ENCODE measurements at regions not wholly inside any gene's neighbourhood (a gene's known extent, or its start where the extent isn't known, plus 50 kb on each side); places are given as distances from the start of the nearest gene placed in this dataset.

DNA sequence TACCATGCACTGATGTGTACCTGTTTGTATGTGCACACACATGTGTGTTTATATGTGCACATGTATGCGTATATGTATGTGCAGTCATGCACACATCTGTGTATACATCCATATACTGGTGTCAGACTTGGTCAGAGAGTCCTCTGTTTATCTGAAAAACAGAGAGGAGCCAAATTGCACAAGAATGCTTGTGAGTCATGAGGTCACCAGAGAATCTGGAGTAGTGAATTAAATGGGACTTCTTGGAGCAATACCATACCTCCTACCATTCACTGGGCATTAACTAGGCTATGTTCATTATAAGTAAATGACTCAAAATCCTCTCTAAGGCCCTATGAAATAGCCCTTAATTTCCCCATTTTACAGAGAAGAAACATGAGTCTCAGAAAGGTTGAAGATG is 272.1 kb upstream of the C1orf87 start:
- intact Hi-C loops (cut with DNase I): no loop called here

DNA sequence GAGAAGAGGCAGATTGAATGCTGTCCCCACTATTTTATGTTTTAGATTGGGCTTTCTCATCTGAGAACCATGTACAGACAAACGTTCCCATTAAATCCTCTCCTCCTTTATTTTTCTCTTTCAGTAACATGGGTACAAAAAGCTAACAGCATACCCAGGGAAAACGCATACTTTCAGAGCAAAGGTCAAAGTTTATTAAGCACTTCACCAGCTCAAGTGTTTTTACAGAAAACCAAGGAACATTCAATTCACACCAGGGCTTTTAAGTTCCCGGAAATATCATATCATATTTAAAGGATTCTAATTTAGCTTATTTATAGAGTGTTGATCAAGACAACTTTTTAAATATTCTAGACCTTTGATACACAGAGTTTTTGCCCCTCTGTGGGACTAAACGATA is 271.5 kb upstream of the C1orf87 start:
- peak in 1 of 2 donors; percentile 75 for ATAC-seq
- H3K27ac ChIP-seq: no peak overlapping the region
- no peak overlapping the region for H3K4me3 ChIP-seq
- H3K9me3 ChIP-seq: no peaks in the 10 kb centered on the region
- no peaks in the 10 kb centered on the region for H3K4me1 ChIP-seq
- H3K36me3 ChIP-seq: no peaks in the 10 kb centered on the region
- intact Hi-C loops (cut with DNase I): no loop called here
- TF ChIP-seq, protein P1, sequence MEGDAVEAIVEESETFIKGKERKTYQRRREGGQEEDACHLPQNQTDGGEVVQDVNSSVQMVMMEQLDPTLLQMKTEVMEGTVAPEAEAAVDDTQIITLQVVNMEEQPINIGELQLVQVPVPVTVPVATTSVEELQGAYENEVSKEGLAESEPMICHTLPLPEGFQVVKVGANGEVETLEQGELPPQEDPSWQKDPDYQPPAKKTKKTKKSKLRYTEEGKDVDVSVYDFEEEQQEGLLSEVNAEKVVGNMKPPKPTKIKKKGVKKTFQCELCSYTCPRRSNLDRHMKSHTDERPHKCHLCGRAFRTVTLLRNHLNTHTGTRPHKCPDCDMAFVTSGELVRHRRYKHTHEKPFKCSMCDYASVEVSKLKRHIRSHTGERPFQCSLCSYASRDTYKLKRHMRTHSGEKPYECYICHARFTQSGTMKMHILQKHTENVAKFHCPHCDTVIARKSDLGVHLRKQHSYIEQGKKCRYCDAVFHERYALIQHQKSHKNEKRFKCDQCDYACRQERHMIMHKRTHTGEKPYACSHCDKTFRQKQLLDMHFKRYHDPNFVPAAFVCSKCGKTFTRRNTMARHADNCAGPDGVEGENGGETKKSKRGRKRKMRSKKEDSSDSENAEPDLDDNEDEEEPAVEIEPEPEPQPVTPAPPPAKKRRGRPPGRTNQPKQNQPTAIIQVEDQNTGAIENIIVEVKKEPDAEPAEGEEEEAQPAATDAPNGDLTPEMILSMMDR (IDR thresholded peaks at IDR 0.05): no peak
- DNase-seq: no peak
- no peaks in the 10 kb centered on the region for H3K27me3 ChIP-seq (ENCODE audit: low read depth)

More for the DNA sequence above, 272.1 kb upstream of the C1orf87 start:
- Histone ChIP-seq H3K9me3 (no peaks in the 10 kb centered on the region), H3K4me1 (no peaks in the 10 kb centered on the region), H3K27ac (no peak overlapping the region), H3K4me3 (no peak overlapping the region), H3K27me3 (ENCODE audit: low read depth) (no peaks in the 10 kb centered on the region), H3K36me3 (no peaks in the 10 kb centered on the region)
- TF ChIP-seq, protein P1 (IDR thresholded peaks at IDR 0.05): no peak
- DNase-seq (no peak), ATAC-seq (peak; percentile 32 to 35)

DNA sequence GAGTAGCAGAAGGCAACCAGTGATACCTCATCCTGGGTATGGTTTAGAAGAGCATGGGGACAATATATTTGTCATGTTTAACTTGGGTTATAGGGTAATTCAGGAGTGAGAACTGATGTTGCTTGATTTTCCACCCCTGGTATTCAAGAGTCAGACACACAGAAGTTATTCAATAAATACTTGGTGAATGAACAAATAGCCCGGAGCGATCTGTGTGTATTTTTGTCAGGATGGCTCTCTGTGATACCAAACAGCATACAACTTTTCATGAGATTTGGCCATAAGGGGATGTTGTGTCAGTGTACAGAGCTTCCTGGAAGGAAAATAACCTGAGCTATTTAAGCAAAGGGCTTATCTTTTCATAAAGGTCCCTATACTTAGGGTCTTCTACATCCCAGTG is 270.2 kb upstream of the C1orf87 start:
- TF ChIP-seq, protein P1 (IDR thresholded peaks at IDR 0.05): no peak
- no peak for ATAC-seq
- H3K27ac ChIP-seq: no peak overlapping the region
- intact Hi-C loops (cut with DNase I): no loop called here
- no peaks in the 10 kb centered on the region for H3K4me1 ChIP-seq
- no peaks in the 10 kb centered on the region for H3K9me3 ChIP-seq
- DNase-seq: no peak
- H3K4me3 ChIP-seq: no peak overlapping the region
- no peaks in the 10 kb centered on the region for H3K27me3 ChIP-seq (ENCODE audit: low read depth)
- H3K36me3 ChIP-seq: no peaks in the 10 kb centered on the region

DNA sequence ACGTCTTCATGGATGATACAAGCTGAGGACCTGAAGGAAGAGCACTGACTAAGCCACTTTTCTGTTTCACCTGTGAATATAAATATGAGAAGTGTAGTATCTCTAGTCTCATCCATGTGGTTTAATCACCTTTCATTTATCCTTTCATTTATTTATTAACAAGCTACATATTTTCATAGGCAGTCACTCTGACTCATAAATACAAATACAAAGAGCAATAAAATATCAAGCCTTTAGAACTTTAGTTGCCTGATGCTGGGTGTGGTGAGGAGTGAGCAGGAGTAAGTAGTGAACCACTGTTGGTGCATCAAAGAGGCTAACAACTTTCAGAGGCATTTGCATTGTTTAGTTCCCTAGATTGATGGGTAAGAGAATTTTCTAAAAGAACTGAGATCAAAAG is 269.0 kb upstream of the C1orf87 start:
- Histone ChIP-seq H3K4me1 (no peaks in the 10 kb centered on the region), H3K9me3 (no peaks in the 10 kb centered on the region), H3K4me3 (no peak overlapping the region), H3K27me3 (ENCODE audit: low read depth) (no peaks in the 10 kb centered on the region), H3K27ac (no peak overlapping the region), H3K36me3 (no peaks in the 10 kb centered on the region)
- DNase-seq: no peak
- intact Hi-C loops (cut with DNase I): no loop called here
- TF ChIP-seq, protein P1 (IDR thresholded peaks at IDR 0.05): no peak
- ATAC-seq: no peak

DNA sequence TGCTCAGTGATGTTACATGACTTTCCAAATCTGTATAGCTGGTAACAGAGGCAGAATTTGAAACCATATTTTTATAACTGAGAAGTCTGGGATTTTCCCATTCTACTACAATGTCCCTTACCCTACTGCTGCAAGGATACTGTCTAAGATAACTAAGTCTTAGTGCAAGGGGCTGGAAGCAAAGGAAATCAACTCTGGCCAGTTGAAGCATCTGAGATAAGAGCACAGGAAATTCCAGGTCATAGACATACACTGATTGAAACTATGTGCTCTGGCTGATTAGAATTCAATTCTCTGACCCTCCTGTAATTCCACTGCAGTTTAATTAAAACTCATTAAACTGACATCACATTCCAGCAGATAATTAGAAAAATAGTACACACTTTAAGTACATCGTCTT is 267.7 kb upstream of the C1orf87 start:
- TF ChIP-seq, protein P1 (IDR thresholded peaks at IDR 0.05): no peak
- ATAC-seq: no peak
- Histone ChIP-seq H3K4me3 (no peak overlapping the region), H3K4me1 (no peaks in the 10 kb centered on the region), H3K36me3 (no peaks in the 10 kb centered on the region), H3K27me3 (ENCODE audit: low read depth) (no peaks in the 10 kb centered on the region), H3K9me3 (no peaks in the 10 kb centered on the region), H3K27ac (no peak overlapping the region)
- DNase-seq: no peak
- intact Hi-C loops (cut with DNase I): no loop called here

DNA sequence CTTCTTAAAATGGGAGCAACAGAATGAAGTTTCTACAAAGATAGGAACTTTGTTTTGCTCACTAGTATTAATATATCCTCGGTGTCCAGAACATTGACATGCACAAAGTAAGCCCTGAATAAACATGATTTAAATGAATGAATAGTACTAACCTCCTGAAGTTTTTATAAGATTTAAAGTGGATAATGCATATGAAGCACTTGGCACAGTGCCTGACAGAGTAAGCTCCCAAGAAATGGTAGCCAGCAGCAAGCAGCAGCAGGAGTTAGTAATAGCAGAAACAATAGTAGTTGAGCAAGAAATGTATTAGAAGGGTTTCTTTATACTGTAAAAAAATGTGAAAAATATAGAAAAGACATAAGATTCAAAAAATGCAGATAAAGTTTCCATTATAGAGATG is 258.1 kb upstream of the C1orf87 start:
- ATAC-seq: no peak
- TF ChIP-seq, protein P1 (IDR thresholded peaks at IDR 0.05): no peak

More for the DNA sequence above, 258.1 kb upstream of the C1orf87 start:
- H3K27ac ChIP-seq: no peak overlapping the region
- H3K4me3 ChIP-seq: no peak overlapping the region
- intact Hi-C loops (cut with DNase I): no loop called here
- no peaks in the 10 kb centered on the region for H3K36me3 ChIP-seq
- H3K4me1 ChIP-seq: no peaks in the 10 kb centered on the region
- no peak for DNase-seq
- H3K9me3 ChIP-seq: no peaks in the 10 kb centered on the region
- H3K27me3 ChIP-seq (ENCODE audit: low read depth): no peaks in the 10 kb centered on the region
